GM12878 (cell line): ENCODE measurements at regions not wholly inside any gene's neighbourhood (a gene's known extent, or its start where the extent isn't known, plus 50 kb on each side); places are given as distances from the start of the nearest gene placed in this dataset.

Experiments used
- ATF7 ChIP-seq: fragments of 450-650 bp; IDR thresholded peaks from 2 replicates; pipeline ENCODE4 v1.6.1; 2016; ENCODE audit warnings: low read depth, mild to moderate bottlenecking
- EZH2 ChIP-seq: IDR thresholded peaks from 2 replicates; pipeline ENCODE4 v1.6.1; 2012; ENCODE audit warnings: low read depth, mild to moderate bottlenecking, control low read depth, inconsistent platforms, low read length, borderline replicate concordance; ENCODE audit not compliant: control insufficient read depth
- HDAC6 ChIP-seq: fragments of 200-600 bp; sonication (generic); IDR thresholded peaks from one replicate; pipeline ENCODE4 v1.8.0; 2017; ENCODE audit warnings: antibody characterized with exemption; ENCODE audit not compliant: unreplicated experiment
- POLR2A ChIP-seq: IDR thresholded peaks from 2 replicates; pipeline ENCODE4 v1.6.1; 2011; ENCODE audit warnings: low read depth, mild to moderate bottlenecking, low read length
- RB1 ChIP-seq: fragments of 450-650 bp; formaldehyde crosslinking; IDR thresholded peaks from 2 replicates; pipeline ENCODE4 v1.6.1; 2017; ENCODE audit warnings: mild to moderate bottlenecking, borderline replicate concordance
- WRNIP1 ChIP-seq: IDR thresholded peaks from 2 replicates; pipeline ENCODE4 v1.6.1; 2011; ENCODE audit warnings: low read depth, low read length, improper control_type of control experiment, borderline replicate concordance
- TF ChIP-seq, protein P1 (sequence below): IDR thresholded peaks from 2 replicates; pipeline ENCODE4 v1.6.1; 2012; ENCODE audit warnings: low read length, inconsistent platforms
- TF ChIP-seq, protein P2 (sequence below): fragments of 450-650 bp; IDR thresholded peaks from 2 replicates; pipeline ENCODE4 v1.6.1; 2014; ENCODE audit warnings: mild to moderate bottlenecking

DNA sequence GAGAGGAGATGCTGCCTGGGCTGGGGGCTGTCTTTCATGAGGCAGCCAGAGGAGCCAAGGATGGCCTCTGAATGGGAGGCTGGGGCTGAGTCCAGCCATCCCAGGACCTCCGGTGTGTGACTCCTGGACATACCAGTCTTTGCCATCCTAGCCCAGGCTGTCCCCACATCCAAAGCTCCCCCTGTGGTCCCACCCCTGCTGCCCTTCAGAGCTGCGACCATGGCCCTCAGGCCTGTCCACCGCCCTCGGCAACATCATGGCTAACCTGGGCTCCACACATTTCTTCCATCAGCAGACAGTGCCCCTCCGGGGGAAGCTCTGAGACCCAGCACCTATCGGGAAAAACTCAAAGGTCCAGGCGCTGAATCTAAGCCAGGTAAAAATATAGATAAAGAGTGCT, 324.4 kb downstream of the MN1 start:
- TF ChIP-seq POLR2A (no peak), RB1 (no peak), HDAC6 (no peak), WRNIP1 (no peak), EZH2 (no peak), ATF7 (no peak)
- TF ChIP-seq, protein P1, sequence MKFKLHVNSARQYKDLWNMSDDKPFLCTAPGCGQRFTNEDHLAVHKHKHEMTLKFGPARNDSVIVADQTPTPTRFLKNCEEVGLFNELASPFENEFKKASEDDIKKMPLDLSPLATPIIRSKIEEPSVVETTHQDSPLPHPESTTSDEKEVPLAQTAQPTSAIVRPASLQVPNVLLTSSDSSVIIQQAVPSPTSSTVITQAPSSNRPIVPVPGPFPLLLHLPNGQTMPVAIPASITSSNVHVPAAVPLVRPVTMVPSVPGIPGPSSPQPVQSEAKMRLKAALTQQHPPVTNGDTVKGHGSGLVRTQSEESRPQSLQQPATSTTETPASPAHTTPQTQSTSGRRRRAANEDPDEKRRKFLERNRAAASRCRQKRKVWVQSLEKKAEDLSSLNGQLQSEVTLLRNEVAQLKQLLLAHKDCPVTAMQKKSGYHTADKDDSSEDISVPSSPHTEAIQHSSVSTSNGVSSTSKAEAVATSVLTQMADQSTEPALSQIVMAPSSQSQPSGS, result no peak
- TF ChIP-seq, protein P2, sequence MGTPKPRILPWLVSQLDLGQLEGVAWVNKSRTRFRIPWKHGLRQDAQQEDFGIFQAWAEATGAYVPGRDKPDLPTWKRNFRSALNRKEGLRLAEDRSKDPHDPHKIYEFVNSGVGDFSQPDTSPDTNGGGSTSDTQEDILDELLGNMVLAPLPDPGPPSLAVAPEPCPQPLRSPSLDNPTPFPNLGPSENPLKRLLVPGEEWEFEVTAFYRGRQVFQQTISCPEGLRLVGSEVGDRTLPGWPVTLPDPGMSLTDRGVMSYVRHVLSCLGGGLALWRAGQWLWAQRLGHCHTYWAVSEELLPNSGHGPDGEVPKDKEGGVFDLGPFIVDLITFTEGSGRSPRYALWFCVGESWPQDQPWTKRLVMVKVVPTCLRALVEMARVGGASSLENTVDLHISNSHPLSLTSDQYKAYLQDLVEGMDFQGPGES, result no peak
